ENCODE measurements at regions not wholly inside any gene's neighbourhood (a gene's known extent, or its start where the extent isn't known, plus 50 kb on each side); places are given as distances from the start of the nearest gene placed in this dataset.

GRCh38 chr10:50988792-50989191 is 85.5 kb upstream of the PRKG1 start:
- H2AFZ ChIP-seq (ENCODE audit: low read length): no peak overlapping the region
- no peak overlapping the region for H3K4me3 ChIP-seq (ENCODE audit: low read length)
- H3K9ac ChIP-seq (ENCODE audit: low read length): no peak overlapping the region
- no peak for TF ChIP-seq EZH2 (optimal IDR thresholded peaks at IDR 0.05; ENCODE audit: low read depth, low read length)
- peak; percentile 44 for TF ChIP-seq CTCF (IDR thresholded peaks at IDR 0.05; ENCODE audit: low read length)
- H4K20me1 ChIP-seq (ENCODE audit: insufficient read depth, low read length): no peaks in the 10 kb centered on the region
- DNase-seq: peak; percentile 21
- H3K9me2 ChIP-seq (replicated peaks; ENCODE audit: insufficient read depth, low read length): no peaks in the 10 kb centered on the region
- no peaks in the 10 kb centered on the region for H3K27me3 ChIP-seq (replicated peaks; ENCODE audit: insufficient read depth, low read length)
- no peaks in the 10 kb centered on the region for H3K4me1 ChIP-seq (ENCODE audit: low read length)
- no peaks in the 10 kb centered on the region for H3K36me3 ChIP-seq (replicated peaks; ENCODE audit: insufficient read depth, low read length)
- H3K79me2 ChIP-seq (ENCODE audit: low read length): no peaks in the 10 kb centered on the region
- no peak overlapping the region for H3K4me2 ChIP-seq (ENCODE audit: low read depth, low read length)
- no peak overlapping the region for H3K27ac ChIP-seq (ENCODE audit: low read length)
- no peaks in the 10 kb centered on the region for H3F3A ChIP-seq (ENCODE audit: insufficient read depth, low read length)
- H3K9me3 ChIP-seq (replicated peaks; ENCODE audit: insufficient read depth, low read length): no peaks in the 10 kb centered on the region

- Histone ChIP-seq H3K36me3 (replicated peaks; ENCODE audit: insufficient read depth, low read length) (no peaks in the 10 kb centered on the region), H3K9ac (ENCODE audit: low read length) (no peak overlapping the region), H3K4me1 (ENCODE audit: low read length) (no peaks in the 10 kb centered on the region), H3K27me3 (replicated peaks; ENCODE audit: insufficient read depth, low read length) (no peaks in the 10 kb centered on the region), H3K79me2 (ENCODE audit: low read length) (no peaks in the 10 kb centered on the region), H2AFZ (ENCODE audit: low read length) (peak overlapping the region; percentile 91), H3K4me3 (ENCODE audit: low read length) (peak overlapping the region; percentile 67), H3F3A (ENCODE audit: insufficient read depth, low read length) (no peaks in the 10 kb centered on the region), H4K20me1 (ENCODE audit: insufficient read depth, low read length) (no peaks in the 10 kb centered on the region), H3K27ac (ENCODE audit: low read length) (no peak overlapping the region), H3K4me2 (ENCODE audit: low read depth, low read length) (peak overlapping the region; percentile 84), H3K9me2 (replicated peaks; ENCODE audit: insufficient read depth, low read length) (no peaks in the 10 kb centered on the region), H3K9me3 (replicated peaks; ENCODE audit: insufficient read depth, low read length) (no peaks in the 10 kb centered on the region)
- no peak for DNase-seq
- TF ChIP-seq EZH2 (optimal IDR thresholded peaks at IDR 0.05; ENCODE audit: low read depth, low read length) (no peak), CTCF (IDR thresholded peaks at IDR 0.05; ENCODE audit: low read length) (no peak), EZH2phosphoT487 (IDR thresholded peaks at IDR 0.05; ENCODE audit: low read length) (no peak)
Measured at GRCh38 chr10:50990568-50991455, 83.5 kb upstream of the PRKG1 start.

- H3K4me1 ChIP-seq (ENCODE audit: low read length): no peaks in the 10 kb centered on the region
- no peaks in the 10 kb centered on the region for H3K27me3 ChIP-seq (replicated peaks; ENCODE audit: insufficient read depth, low read length)
- H3K4me2 ChIP-seq (ENCODE audit: low read depth, low read length): peak overlapping the region; percentile 84
Measured at GRCh38 chr10:50991456-50992355, 82.6 kb upstream of the PRKG1 start.

More at GRCh38 chr10:50991456-50992355, 82.6 kb upstream of the PRKG1 start:
- H3K27ac ChIP-seq (ENCODE audit: low read length): no peak overlapping the region
- TF ChIP-seq CTCF (IDR thresholded peaks at IDR 0.05; ENCODE audit: low read length) (no peak), EZH2 (optimal IDR thresholded peaks at IDR 0.05; ENCODE audit: low read depth, low read length) (no peak), EZH2phosphoT487 (IDR thresholded peaks at IDR 0.05; ENCODE audit: low read length) (no peak)
- no peak overlapping the region for H3K9ac ChIP-seq (ENCODE audit: low read length)
- DNase-seq: no peak
- no peaks in the 10 kb centered on the region for H3F3A ChIP-seq (ENCODE audit: insufficient read depth, low read length)
- peak overlapping the region; percentile 91 for H2AFZ ChIP-seq (ENCODE audit: low read length)
- H3K9me3 ChIP-seq (replicated peaks; ENCODE audit: insufficient read depth, low read length): no peaks in the 10 kb centered on the region
- H3K4me3 ChIP-seq (ENCODE audit: low read length): peak overlapping the region; percentile 67
- no peaks in the 10 kb centered on the region for H3K79me2 ChIP-seq (ENCODE audit: low read length)
- H3K36me3 ChIP-seq (replicated peaks; ENCODE audit: insufficient read depth, low read length): no peaks in the 10 kb centered on the region
- H3K9me2 ChIP-seq (replicated peaks; ENCODE audit: insufficient read depth, low read length): no peaks in the 10 kb centered on the region
- H4K20me1 ChIP-seq (ENCODE audit: insufficient read depth, low read length): no peaks in the 10 kb centered on the region
